ENCODE measurements at regions not wholly inside any gene's neighbourhood (a gene's known extent, or its start where the extent isn't known, plus 50 kb on each side); places are given as distances from the start of the nearest gene placed in this dataset.

DNA sequence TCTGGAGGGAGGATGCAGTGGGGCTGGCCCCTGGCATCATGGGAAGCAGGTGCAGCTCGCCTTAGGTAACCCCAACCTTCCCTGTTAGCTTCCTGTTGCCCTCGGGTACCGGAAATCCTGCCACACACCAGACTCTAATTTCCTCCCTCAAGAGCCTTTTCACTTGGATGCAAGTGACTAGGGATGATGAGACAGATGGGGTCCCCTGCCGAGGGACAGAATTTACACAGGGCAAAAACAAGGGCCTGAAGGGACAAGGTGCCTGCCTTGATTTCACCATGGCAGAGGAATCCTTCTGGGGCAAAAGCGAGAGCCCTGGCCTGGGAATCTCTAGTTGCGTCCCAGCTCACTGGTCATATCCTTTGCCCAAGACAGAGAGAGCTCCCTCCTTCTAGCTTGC lies 263.1 kb downstream of the LOXHD1 start:
- TF ChIP-seq, protein P1, sequence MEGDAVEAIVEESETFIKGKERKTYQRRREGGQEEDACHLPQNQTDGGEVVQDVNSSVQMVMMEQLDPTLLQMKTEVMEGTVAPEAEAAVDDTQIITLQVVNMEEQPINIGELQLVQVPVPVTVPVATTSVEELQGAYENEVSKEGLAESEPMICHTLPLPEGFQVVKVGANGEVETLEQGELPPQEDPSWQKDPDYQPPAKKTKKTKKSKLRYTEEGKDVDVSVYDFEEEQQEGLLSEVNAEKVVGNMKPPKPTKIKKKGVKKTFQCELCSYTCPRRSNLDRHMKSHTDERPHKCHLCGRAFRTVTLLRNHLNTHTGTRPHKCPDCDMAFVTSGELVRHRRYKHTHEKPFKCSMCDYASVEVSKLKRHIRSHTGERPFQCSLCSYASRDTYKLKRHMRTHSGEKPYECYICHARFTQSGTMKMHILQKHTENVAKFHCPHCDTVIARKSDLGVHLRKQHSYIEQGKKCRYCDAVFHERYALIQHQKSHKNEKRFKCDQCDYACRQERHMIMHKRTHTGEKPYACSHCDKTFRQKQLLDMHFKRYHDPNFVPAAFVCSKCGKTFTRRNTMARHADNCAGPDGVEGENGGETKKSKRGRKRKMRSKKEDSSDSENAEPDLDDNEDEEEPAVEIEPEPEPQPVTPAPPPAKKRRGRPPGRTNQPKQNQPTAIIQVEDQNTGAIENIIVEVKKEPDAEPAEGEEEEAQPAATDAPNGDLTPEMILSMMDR (IDR thresholded peaks at IDR 0.05) = no peak
- TF ChIP-seq EZH2phosphoT487 (IDR thresholded peaks at IDR 0.05) (no peak), EZH2 (IDR thresholded peaks at IDR 0.05) (no peak)
